PC-9 (cell line): ENCODE measurements at regions not wholly inside any gene's neighbourhood (a gene's known extent, or its start where the extent isn't known, plus 50 kb on each side); places are given as distances from the start of the nearest gene placed in this dataset.

Experiments used
- BruUV-seq: library from RNA; stranded (reverse); fragments of 400-500 nt; replicated peaks from 2 replicates; lab custom pipeline; 2021; lab: Mats Ljungman, UMichigan
- CTCF ChIA-PET: fragments of 300-600 bp; sonication (Branson Sonifier 250); formaldehyde crosslinking; loops from one replicate; lab custom pipeline; 2022; ENCODE audit warnings: antibody characterized with exemption; lab: Charles Lee
- POLR2A ChIA-PET: fragments of 300-600 bp; sonication (Branson Sonifier 250); formaldehyde crosslinking; loops from one replicate; lab custom pipeline; 2022; ENCODE audit warnings: antibody characterized with exemption; ENCODE audit not compliant: unreplicated experiment; lab: Charles Lee
- DNase-seq, 2 experiments: peaks; one replicate each; pipeline versions ENCODE4 v3.0.0 to v3.0.0-alpha.2; 2015 to 2022; ENCODE audit warnings: mixed read lengths in 1 of 2
- H2AFZ ChIP-seq: fragments of 200-600 bp; sonication (generic); 2 replicates; pipeline ENCODE4 v1.8.1; 2017; ENCODE audit warnings: antibody characterized with exemption
- H3F3A ChIP-seq: fragments of 200-600 bp; sonication (generic); 2 replicates; pipeline ENCODE4 v1.8.1; 2017; ENCODE audit warnings: antibody characterized with exemption, mild to moderate bottlenecking, low read depth; ENCODE audit not compliant: insufficient read depth
- H3K27ac ChIP-seq: fragments of 200-600 bp; sonication (generic); 2 replicates; pipeline ENCODE4 v1.6.1; 2016; ENCODE audit warnings: mixed run types
- H3K27me3 ChIP-seq: fragments of 200-600 bp; sonication (generic); 2 replicates; pipeline ENCODE4 v1.6.1; 2016; ENCODE audit warnings: low read depth, mixed run types; ENCODE audit not compliant: insufficient read depth
- H3K36me3 ChIP-seq: fragments of 200-600 bp; sonication (generic); 2 replicates; pipeline ENCODE4 v1.6.1; 2016; ENCODE audit warnings: low read depth, mixed run types
- H3K4me1 ChIP-seq: fragments of 200-600 bp; sonication (generic); replicated peaks from 2 replicates; pipeline ENCODE4 v1.6.1; 2016; ENCODE audit warnings: mixed run types; ENCODE audit not compliant: insufficient read depth
- H3K4me2 ChIP-seq: fragments of 200-600 bp; sonication (generic); 2 replicates; pipeline ENCODE4 v1.6.1; 2017; ENCODE audit warnings: mixed run types
- H3K4me3 ChIP-seq: fragments of 200-600 bp; sonication (generic); 2 replicates; pipeline ENCODE4 v1.6.1; 2016; ENCODE audit warnings: mixed run types
- H3K79me2 ChIP-seq: fragments of 200-600 bp; sonication (generic); 2 replicates; pipeline ENCODE4 v1.6.1; 2017; ENCODE audit warnings: low read depth, mixed run types
- H3K9me2 ChIP-seq: fragments of 200-600 bp; sonication (generic); 2 replicates; pipeline ENCODE4 v1.8.1; 2017; ENCODE audit warnings: mild to moderate bottlenecking; ENCODE audit not compliant: insufficient read depth
- H3K9me3 ChIP-seq: fragments of 200-600 bp; sonication (generic); 2 replicates; pipeline ENCODE4 v1.8.1; 2016; ENCODE audit warnings: low read depth; ENCODE audit not compliant: insufficient read depth
- H4K20me1 ChIP-seq: fragments of 200-600 bp; sonication (generic); 2 replicates; pipeline ENCODE4 v1.8.1; 2017; ENCODE audit not compliant: insufficient read depth
- CTCF ChIP-seq: fragments of 200-600 bp; sonication (generic); conservative IDR thresholded peaks from 2 replicates; pipeline ENCODE4 v1.6.1; 2017; ENCODE audit warnings: mixed run types, antibody characterized with exemption, mild to moderate bottlenecking, moderate library complexity
- EZH2 ChIP-seq: fragments of 200-600 bp; sonication (generic); IDR thresholded peaks from 2 replicates; pipeline ENCODE4 v1.8.0; 2017; ENCODE audit warnings: antibody characterized with exemption, low read depth
- intact Hi-C: fragments of 100-400 bp; cut with micrococcal nuclease; formaldehyde crosslinking; loops from one replicate; pipeline ENCODE4 v1.10.0; 2022; ENCODE audit not compliant: unreplicated experiment

GRCh38 chr16:73159296-73159695 is 111.4 kb upstream of the ZFHX3 start:
- Histone ChIP-seq H3K4me1 (no peaks in the 10 kb centered on the region), H3K4me2 (no peak overlapping the region), H3K9me2 (no peaks in the 10 kb centered on the region), H4K20me1 (no peaks in the 10 kb centered on the region), H3K27me3 (no peaks in the 10 kb centered on the region), H2AFZ (no peak overlapping the region), H3K27ac (no peak overlapping the region), H3K4me3 (no peak overlapping the region), H3K9me3 (no peaks in the 10 kb centered on the region), H3K36me3 (no peaks in the 10 kb centered on the region), H3F3A (no peaks in the 10 kb centered on the region), H3K79me2 (no peaks in the 10 kb centered on the region)
- CTCF ChIA-PET: no interaction called here
- BruUV-seq: no TSS peak
- POLR2A ChIA-PET: no interaction called here
- TF ChIP-seq CTCF: no peak
- no peak for TF ChIP-seq EZH2
- intact Hi-C loops: no loop called here
- no peak for DNase-seq

GRCh38 chr16:73157861-73158260 is 109.9 kb upstream of the ZFHX3 start:
- Histone ChIP-seq H3K9me2 (no peaks in the 10 kb centered on the region), H2AFZ (no peak overlapping the region), H3K4me2 (no peak overlapping the region), H3K27ac (no peak overlapping the region), H3F3A (no peaks in the 10 kb centered on the region), H4K20me1 (no peaks in the 10 kb centered on the region), H3K4me3 (no peak overlapping the region), H3K9me3 (no peaks in the 10 kb centered on the region), H3K79me2 (no peaks in the 10 kb centered on the region), H3K27me3 (no peaks in the 10 kb centered on the region), H3K36me3 (no peaks in the 10 kb centered on the region), H3K4me1 (no peaks in the 10 kb centered on the region)
- CTCF ChIA-PET: no interaction called here
- BruUV-seq: no TSS peak
- POLR2A ChIA-PET: no interaction called here
- intact Hi-C loops: no loop called here
- DNase-seq: no peak
- TF ChIP-seq CTCF: no peak
- TF ChIP-seq EZH2: no peak

GRCh38 chr16:73154063-73154870 is 106.3 kb upstream of the ZFHX3 start:
- intact Hi-C loops: no loop called here
- H3K79me2 ChIP-seq: no peaks in the 10 kb centered on the region

More at GRCh38 chr16:73154063-73154870, 106.3 kb upstream of the ZFHX3 start:
- no peaks in the 10 kb centered on the region for H3K4me1 ChIP-seq
- no peak overlapping the region; the same call in 1 of the 2 replicates for H2AFZ ChIP-seq
- ChIA-PET CTCF (no interaction called here), POLR2A (no interaction called here)
- no peaks in the 10 kb centered on the region for H3K9me2 ChIP-seq
- no peaks in the 10 kb centered on the region for H3F3A ChIP-seq
- DNase-seq: no peak
- H4K20me1 ChIP-seq: no peaks in the 10 kb centered on the region
- no peaks in the 10 kb centered on the region for H3K36me3 ChIP-seq
- TF ChIP-seq EZH2 (no peak), CTCF (no peak)
- no peak overlapping the region for H3K4me3 ChIP-seq
- no TSS peak for BruUV-seq
- no peaks in the 10 kb centered on the region for H3K27me3 ChIP-seq
- no peak overlapping the region for H3K4me2 ChIP-seq
- no peak overlapping the region for H3K27ac ChIP-seq
- H3K9me3 ChIP-seq: no peaks in the 10 kb centered on the region
